HG02571 (cell line): ENCODE measurements at regions not wholly inside any gene's neighbourhood (a gene's known extent, or its start where the extent isn't known, plus 50 kb on each side); places are given as distances from the start of the nearest gene placed in this dataset.

Source experiments
- ATAC-seq: cut with Tn5 transposase; IDR thresholded peaks from one replicate; pipeline ENCODE4 v1.9.1; 2021; ENCODE audit warnings: mild to moderate bottlenecking, moderate library complexity; ENCODE audit not compliant: unreplicated experiment

DNA sequence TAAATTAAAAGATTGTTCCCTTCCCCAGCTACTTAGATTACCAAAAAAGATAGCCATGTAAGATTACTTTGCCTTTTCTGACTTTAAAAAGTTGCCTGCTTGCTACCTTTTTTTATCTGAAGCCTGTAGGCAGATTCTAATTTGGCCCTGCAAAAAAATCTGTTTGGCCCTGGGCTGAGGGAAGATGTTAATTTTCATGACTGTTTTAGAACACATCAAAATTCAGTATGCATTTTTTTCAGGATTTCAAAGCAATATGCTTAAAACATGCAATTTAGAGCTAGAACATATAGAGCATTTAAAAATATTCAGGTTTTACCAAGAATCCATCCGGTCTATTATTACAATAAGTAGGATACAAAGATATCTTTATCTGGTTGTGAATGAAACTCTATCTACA is 563.6 kb downstream of the NR2F1-AS1 start:
- ATAC-seq, result no peak

DNA sequence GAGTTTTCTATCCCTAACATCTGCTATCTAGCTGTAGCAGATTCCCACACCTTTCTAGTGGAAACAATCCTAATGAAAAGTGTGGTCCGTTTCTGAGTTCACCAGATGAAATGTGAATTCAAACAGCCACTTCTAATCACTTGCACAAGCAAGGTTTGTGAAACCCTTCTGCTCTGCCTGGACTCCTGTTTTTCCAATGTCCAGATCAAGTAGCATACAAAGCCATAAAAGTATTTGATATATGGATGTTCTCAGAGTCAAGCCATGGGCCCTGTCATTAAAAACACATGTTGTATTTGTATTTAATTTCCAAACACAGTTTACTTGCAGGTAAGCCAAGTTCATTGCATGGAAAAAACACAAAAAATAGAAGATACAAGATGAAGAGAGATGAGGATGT is 570.4 kb downstream of the NR2F1-AS1 start:
- ATAC-seq, result no peak

- no peak for ATAC-seq
Measured at GRCh38 chr5:93010037-93010436, 571.0 kb downstream of the NR2F1-AS1 start.

- ATAC-seq, result no peak
Measured at GRCh38 chr5:93008502-93009207, 572.4 kb downstream of the NR2F1-AS1 start.

DNA sequence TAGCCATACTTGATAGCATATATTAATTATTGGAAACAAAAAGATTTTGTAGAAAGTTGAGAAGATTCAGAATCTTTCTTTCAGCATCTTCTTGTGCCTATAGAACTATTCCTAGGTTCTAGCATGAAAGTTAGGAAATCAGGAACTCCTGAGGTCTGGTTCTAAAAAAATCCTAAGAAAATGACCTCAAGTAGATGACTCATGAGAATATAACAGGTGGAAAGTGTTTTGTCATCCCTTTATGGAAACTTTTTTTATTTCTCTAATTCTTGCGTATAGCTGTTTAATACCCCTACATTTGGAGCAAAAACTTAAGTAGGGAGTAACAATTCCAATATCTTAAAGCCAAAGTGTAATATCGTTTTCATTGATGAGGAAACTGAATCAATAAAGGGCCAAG is 574.1 kb downstream of the NR2F1-AS1 start:
- ATAC-seq, result no peak

DNA sequence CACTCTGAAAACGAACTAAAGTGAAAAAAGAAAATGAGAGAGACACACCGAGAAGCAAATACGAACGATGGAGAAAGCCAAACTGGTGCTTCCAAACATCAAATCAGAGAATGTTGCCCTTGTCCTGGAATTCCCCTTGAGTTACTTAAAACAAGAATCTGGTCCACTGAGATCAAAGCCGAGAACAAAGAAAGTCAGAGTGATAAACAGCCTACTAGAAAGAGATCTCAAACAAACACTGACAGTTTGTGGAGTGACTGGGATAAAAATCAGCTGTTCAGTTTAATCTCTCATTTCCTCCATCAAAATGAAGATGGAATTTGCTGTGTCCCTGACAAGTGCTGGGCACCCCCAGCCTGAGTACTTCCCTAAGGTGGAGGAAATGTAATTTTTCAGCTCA is 582.6 kb downstream of the NR2F1-AS1 start:
- no peak for ATAC-seq

DNA sequence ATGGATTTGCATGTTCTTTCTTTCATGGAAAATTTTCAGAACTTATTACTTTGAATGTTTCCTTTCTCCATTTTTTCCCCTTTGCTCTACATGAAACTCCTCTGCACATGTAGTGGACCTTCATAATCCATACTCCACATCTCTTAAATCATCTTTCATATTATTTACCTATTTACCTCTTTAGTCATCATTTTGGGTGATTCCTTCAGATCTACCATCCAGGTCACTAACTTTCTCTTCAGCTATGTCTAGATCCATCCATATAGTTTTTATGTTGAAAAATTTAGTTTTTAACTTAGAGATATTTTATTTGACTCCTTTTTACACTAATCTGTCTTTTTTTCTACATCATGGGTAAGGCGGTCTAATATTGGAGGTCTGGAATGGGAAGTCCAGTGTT is 586.6 kb downstream of the NR2F1-AS1 start:
- ATAC-seq, result no peak

- no peak for ATAC-seq
Measured at GRCh38 chr5:92992073-92992472, 588.9 kb downstream of the NR2F1-AS1 start.

GRCh38 chr5:92991581-92992067 is 589.4 kb downstream of the NR2F1-AS1 start:
- ATAC-seq, result no peak

GRCh38 chr5:92990771-92991170 is 590.2 kb downstream of the NR2F1-AS1 start:
- no peak for ATAC-seq

DNA sequence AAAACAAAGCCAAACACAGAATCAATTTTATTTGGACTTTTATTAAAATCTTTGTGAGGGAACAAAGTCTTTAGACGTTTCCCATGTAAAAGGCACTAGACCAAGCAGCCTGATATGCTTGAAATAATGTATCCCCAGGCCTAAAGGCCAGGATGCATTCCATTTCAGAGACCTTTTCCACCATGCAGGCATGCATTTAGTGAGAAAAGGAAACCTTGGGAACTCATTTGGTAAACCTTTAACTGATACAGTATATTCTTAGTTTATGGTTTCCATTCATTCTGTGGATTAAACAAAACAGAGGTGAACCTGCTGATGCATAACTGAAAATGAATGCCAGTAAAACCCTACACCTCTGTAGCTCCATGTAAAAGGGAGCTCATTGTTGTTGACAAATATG is 600.0 kb downstream of the NR2F1-AS1 start:
- no peak for ATAC-seq

DNA sequence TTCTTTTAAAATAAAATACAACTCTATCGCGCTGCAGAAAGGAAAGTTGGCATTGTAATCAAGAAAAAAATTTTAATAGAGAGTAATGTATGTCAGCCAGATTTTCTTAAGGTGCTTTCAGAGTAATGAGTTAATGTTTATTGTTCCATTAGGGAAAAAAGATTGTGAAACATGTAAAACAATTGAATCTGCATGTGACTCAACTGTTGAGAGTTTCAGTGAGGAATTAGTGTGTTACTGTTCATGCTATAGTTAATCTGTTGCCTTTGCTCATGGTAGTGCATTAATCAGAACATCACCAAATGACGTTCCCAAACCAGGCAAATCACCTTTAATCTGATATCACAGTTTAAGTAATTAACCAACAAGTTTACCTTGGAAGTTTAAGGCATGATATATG is 600.5 kb downstream of the NR2F1-AS1 start:
- no peak for ATAC-seq

GRCh38 chr5:92979716-92980115 is 601.3 kb downstream of the NR2F1-AS1 start:
- no peak for ATAC-seq

GRCh38 chr5:92977846-92978540 is 603.0 kb downstream of the NR2F1-AS1 start:
- no peak for ATAC-seq

DNA sequence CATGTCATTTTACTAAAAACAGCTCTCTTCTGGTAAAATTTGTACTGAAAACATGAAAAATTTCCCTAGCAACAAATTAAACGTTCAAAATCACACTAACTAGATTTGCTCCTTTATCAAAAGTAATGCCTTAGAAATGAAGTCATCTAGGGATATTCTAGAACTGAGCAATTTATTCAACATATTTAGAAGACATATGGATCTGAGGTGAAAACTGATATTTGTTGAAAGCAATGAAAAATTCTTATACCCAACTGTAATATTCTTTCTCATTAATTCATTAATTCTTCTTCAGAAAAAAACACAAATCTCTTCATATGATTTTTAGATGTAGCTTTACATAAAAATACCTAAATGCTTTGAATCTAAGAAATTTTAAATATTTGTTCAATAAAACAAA is 604.9 kb downstream of the NR2F1-AS1 start:
- ATAC-seq, result no peak

DNA sequence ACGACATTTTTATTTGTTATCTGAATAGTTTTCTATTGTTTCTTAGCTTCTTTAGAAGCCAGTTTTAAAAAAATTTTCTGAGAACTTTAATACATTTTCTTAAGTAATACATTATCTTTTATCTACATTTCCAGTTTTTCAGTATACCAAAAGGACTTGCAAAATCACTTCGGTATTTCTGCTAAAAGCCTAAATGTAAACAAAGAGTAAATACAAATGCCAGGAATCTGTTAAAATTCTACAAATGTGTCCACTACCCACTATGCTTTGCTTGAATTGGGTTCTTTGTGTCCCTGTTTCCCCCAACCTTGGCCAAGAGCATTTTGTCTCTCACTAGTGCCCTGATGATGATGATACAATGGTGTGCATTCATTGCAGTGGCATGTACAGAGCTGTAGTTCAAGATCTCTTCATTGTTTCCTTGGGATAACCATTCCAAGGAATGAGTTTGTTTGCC is 611.2 kb downstream of the NR2F1-AS1 start:
- no peak for ATAC-seq

GRCh38 chr5:92969191-92969780 is 611.7 kb downstream of the NR2F1-AS1 start:
- no peak for ATAC-seq

DNA sequence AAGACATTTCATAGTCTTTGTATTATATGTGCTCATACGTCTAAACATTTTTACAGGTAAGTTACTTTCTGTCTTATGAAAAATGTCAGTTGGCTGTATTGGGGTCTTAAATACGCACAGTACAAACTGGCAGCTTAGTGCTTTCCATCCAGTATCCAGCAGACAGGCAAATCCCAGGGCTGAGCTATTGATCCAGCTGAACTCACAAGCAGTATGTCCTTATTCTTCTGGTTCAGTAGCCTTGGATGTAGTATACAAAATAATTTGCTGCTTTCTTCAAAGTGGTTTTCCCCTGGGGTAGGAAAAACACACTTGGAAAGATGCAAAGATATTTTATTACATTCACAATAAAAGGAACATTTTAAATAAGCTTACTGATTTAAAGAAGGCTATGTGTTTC is 617.2 kb downstream of the NR2F1-AS1 start:
- no peak for ATAC-seq

DNA sequence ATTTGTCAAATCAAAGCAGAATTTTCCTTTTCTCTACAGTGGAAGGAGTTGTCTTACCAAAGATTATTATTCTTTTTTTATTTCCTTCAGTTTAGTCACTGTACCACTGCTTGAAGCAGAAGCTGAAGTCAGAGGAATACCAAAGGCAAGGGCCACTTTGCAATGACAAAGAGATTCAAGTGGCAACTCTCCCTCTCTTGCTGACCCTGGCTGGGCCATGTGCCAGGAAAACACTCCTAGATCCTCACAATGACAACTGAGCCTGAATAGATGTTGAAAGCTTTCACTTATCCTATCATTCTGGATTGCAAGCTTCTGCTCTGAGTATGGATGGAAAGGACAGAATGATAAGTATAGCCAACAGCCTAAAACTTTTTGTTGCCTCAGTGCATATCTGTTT is 618.3 kb downstream of the NR2F1-AS1 start:
- ATAC-seq, result no peak

DNA sequence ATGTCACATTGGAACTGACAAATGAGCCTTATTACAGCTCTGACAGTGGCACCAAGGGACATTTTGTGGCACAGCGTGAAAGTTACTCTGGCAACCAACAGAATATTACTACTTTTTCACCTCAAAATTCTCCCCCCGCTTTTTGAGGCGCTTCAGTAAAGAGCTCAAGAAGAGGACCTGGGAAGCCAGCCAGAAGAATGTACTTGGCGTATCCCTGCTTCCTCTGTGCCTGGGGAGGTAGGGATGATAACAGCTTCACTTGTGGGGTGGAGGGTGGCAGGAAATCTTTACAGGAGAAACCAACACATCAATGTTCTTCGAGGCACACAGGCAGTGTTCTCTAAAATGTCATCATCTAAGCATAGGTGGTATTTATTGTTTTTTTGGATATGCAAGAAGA is 624.1 kb downstream of the NR2F1-AS1 start:
- no peak for ATAC-seq

- ATAC-seq, result no peak
Measured at GRCh38 chr5:92952243-92952642, 628.8 kb downstream of the NR2F1-AS1 start.

DNA sequence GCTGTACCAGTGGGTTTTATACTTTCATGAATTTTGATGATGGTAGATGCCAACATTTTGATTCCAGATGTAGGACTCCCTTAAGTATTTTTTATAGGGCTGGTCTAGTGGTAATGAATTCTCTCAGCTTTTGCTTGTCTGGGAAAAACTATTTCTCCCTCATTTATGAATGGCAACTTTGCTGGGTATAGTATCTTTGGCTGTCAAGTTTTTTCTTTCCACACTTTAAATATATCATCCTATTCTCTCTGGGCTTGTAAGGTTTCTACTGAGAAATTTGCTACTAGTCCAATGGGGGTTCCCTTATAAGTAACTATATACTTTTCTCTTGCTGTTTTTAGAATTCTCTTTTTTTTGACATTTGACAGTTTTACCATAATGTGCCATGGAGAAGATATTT is 629.3 kb downstream of the NR2F1-AS1 start:
- no peak for ATAC-seq
